ENCODE measurements at regions not wholly inside any gene's neighbourhood (a gene's known extent, or its start where the extent isn't known, plus 50 kb on each side); places are given as distances from the start of the nearest gene placed in this dataset.

- TF ChIP-seq, protein P1, sequence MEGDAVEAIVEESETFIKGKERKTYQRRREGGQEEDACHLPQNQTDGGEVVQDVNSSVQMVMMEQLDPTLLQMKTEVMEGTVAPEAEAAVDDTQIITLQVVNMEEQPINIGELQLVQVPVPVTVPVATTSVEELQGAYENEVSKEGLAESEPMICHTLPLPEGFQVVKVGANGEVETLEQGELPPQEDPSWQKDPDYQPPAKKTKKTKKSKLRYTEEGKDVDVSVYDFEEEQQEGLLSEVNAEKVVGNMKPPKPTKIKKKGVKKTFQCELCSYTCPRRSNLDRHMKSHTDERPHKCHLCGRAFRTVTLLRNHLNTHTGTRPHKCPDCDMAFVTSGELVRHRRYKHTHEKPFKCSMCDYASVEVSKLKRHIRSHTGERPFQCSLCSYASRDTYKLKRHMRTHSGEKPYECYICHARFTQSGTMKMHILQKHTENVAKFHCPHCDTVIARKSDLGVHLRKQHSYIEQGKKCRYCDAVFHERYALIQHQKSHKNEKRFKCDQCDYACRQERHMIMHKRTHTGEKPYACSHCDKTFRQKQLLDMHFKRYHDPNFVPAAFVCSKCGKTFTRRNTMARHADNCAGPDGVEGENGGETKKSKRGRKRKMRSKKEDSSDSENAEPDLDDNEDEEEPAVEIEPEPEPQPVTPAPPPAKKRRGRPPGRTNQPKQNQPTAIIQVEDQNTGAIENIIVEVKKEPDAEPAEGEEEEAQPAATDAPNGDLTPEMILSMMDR (IDR thresholded peaks at IDR 0.05), result no peak
- TF ChIP-seq POLR2AphosphoS5 (IDR thresholded peaks at IDR 0.05), result no peak
- TF ChIP-seq POLR2A (IDR thresholded peaks at IDR 0.05), result no peak
Measured at GRCh38 chr4:145299380-145300076, 119.1 kb upstream of the OTUD4 start.

Measured in sigmoid colon (tissue), 4 donors.